ENCODE measurements at regions not wholly inside any gene's neighbourhood (a gene's known extent, or its start where the extent isn't known, plus 50 kb on each side); places are given as distances from the start of the nearest gene placed in this dataset.

DNA sequence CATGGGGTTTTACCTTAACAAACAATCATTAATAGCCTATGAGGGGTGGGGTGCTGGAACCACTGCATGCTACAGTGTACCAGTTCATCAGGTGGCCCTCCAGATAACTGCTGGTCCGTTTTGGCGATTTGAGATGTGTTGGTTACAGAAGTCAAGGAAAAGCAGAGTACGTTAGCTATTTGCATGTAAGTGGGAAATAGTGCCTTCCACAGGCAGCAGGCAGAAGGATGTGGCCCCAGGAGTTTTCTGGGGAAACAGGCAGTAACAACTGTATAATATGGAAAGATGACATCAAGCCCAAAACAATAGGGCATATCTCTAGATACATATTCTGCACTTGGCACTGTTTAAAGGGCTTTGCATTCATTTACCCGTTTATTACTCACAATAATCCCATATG lies 245.7 kb downstream of the COL4A1 start:
- Histone ChIP-seq H3K18ac (ENCODE audit: extremely low read depth, low read length) (no peak overlapping the region), H2BK20ac (ENCODE audit: low read length) (no peak overlapping the region), H4K5ac (ENCODE audit: insufficient read length, low read depth, low read length) (no peak overlapping the region), H3K79me2 (ENCODE audit: control insufficient read depth in 1 of 2, insufficient read depth in 2 of 2, low read length in 2 of 2) (no peaks in the 10 kb centered on the region), H3K9ac (replicated peaks in 1 of 4; ENCODE audit: extremely low read depth in 1 of 4, low read depth in 3 of 4, low read length in 3 of 4) (no peak overlapping the region), H2AFZ (ENCODE audit: low read length) (no peak overlapping the region), H3K23me2 (ENCODE audit: low read depth, low read length) (no peaks in the 10 kb centered on the region), H2BK120ac (replicated peaks; ENCODE audit: low read depth, low read length) (no peak overlapping the region), H3K4me3 (ENCODE audit: extremely low read depth in 1 of 4, insufficient read depth in 2 of 4, low read depth in 3 of 4, low read length in 4 of 4) (no peak overlapping the region), H3K4me1 (replicated peaks in 1 of 4; ENCODE audit: control insufficient read depth in 3 of 4, insufficient read depth in 4 of 4, low read length in 3 of 4) (no peaks in the 10 kb centered on the region), H3K9me3 (ENCODE audit: insufficient read depth in 2 of 2, low read depth in 1 of 2, low read length in 1 of 2) (no peaks in the 10 kb centered on the region), H3K27ac (ENCODE audit: low read depth, low read length) (no peak overlapping the region), H2BK5ac (ENCODE audit: low read depth, low read length) (no peak overlapping the region), H3K23ac (ENCODE audit: insufficient read length) (no peak overlapping the region), H3K4me2 (ENCODE audit: insufficient read depth in 1 of 2, low read depth in 2 of 2, low read length in 2 of 2) (no peak overlapping the region), H3K14ac (ENCODE audit: insufficient read length) (no peak overlapping the region), H4K91ac (replicated peaks; ENCODE audit: insufficient read length, low read length) (no peak overlapping the region), H3K56ac (replicated peaks; ENCODE audit: insufficient read length, low read depth, low read length) (no peak overlapping the region), H2AK5ac (ENCODE audit: low read depth, low read length) (no peak overlapping the region), H2BK12ac (ENCODE audit: low read depth, low read length) (no peak overlapping the region), H3K4ac (replicated peaks; ENCODE audit: insufficient read length, low read depth, low read length) (no peak overlapping the region), H3K79me1 (ENCODE audit: low read depth, low read length) (no peaks in the 10 kb centered on the region), H4K8ac (ENCODE audit: extremely low read depth, insufficient read depth, low read length) (no peak overlapping the region), H4K20me1 (replicated peaks in 1 of 2; ENCODE audit: control insufficient read depth in 1 of 2, insufficient read depth in 2 of 2, low read length in 2 of 2) (no peaks in the 10 kb centered on the region), H3K27me3 (replicated peaks in 1 of 4; ENCODE audit: control insufficient read depth in 3 of 4, extremely low read depth in 1 of 4, insufficient read depth in 3 of 4, low read length in 3 of 4) (no peaks in the 10 kb centered on the region; a peak in 1 of 7 replicates), H3K36me3 (ENCODE audit: control insufficient read depth in 2 of 4, insufficient read depth in 4 of 4, low read length in 3 of 4) (no peaks in the 10 kb centered on the region), H2BK15ac (ENCODE audit: low read length) (no peak overlapping the region)
- TF ChIP-seq RNF2 (IDR thresholded peaks at IDR 0.05; ENCODE audit: borderline replicate concordance, low read depth, low read length, missing control alignments, poor library complexity, severe bottlenecking) (no peak), EZH2 (IDR thresholded peaks at IDR 0.05; ENCODE audit: low read depth, low read length, severe bottlenecking) (no peak), CBX8 (IDR thresholded peaks at IDR 0.05; ENCODE audit: borderline replicate concordance, low read depth, low read length) (no peak), RAD21 (IDR thresholded peaks at IDR 0.05 in 1 of 2, conservative IDR thresholded peaks at IDR 0.05 in 1 of 2; ENCODE audit: low read depth in 2 of 2, low read length in 2 of 2) (peak; percentile 59 to 61)
- TF ChIP-seq, protein P1, sequence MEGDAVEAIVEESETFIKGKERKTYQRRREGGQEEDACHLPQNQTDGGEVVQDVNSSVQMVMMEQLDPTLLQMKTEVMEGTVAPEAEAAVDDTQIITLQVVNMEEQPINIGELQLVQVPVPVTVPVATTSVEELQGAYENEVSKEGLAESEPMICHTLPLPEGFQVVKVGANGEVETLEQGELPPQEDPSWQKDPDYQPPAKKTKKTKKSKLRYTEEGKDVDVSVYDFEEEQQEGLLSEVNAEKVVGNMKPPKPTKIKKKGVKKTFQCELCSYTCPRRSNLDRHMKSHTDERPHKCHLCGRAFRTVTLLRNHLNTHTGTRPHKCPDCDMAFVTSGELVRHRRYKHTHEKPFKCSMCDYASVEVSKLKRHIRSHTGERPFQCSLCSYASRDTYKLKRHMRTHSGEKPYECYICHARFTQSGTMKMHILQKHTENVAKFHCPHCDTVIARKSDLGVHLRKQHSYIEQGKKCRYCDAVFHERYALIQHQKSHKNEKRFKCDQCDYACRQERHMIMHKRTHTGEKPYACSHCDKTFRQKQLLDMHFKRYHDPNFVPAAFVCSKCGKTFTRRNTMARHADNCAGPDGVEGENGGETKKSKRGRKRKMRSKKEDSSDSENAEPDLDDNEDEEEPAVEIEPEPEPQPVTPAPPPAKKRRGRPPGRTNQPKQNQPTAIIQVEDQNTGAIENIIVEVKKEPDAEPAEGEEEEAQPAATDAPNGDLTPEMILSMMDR (IDR thresholded peaks at IDR 0.05; ENCODE audit: control extremely low read depth in 1 of 3, insufficient read depth in 1 of 3, low read depth in 1 of 3, low read length in 3 of 3), result peak; percentile 25 to 59 (median 45)
- TF ChIP-seq, protein P2, sequence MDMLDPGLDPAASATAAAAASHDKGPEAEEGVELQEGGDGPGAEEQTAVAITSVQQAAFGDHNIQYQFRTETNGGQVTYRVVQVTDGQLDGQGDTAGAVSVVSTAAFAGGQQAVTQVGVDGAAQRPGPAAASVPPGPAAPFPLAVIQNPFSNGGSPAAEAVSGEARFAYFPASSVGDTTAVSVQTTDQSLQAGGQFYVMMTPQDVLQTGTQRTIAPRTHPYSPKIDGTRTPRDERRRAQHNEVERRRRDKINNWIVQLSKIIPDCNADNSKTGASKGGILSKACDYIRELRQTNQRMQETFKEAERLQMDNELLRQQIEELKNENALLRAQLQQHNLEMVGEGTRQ (IDR thresholded peaks at IDR 0.05; ENCODE audit: low read length), result no peak
- CTCF ChIA-PET (ENCODE audit: partially characterized antibody), result interaction anchor here (0.6 to 2.5 kb wide), 12 partner anchors 9 to 344 kb away, joined by 3 to 6 read pairs (median 3); no protein-coding TSS in a partner anchor
- 83% methylated on average over 4 of the region's 4 CpGs; no CpG with 5 or more reads in 1 of the 2 experiments for WGBS, 2 experiments (ENCODE audit: extremely low coverage in 1 of 2, insufficient coverage in 1 of 2, insufficient read length in 1 of 2, insufficient replicate concordance in 2 of 2, low coverage in 1 of 2, low lambda C conversion rate in 2 of 2, missing lambda C conversion rate in 1 of 2)
- POLR2A ChIA-PET (ENCODE audit: partially characterized antibody), result no interaction called here
- DNase-seq (ENCODE audit: low read depth in 1 of 2, low spot score in 2 of 2) (no peak), FAIRE-seq (no peak)

Data from H1 (cell line).